ENCODE measurements at regions not wholly inside any gene's neighbourhood (a gene's known extent, or its start where the extent isn't known, plus 50 kb on each side); places are given as distances from the start of the nearest gene placed in this dataset.

GRCh38 chr17:79218175-79218824 is 143.7 kb downstream of the ENGASE start:
- DNase-seq (ENCODE audit: low read depth): no peak
- H3K4me3 ChIP-seq (ENCODE audit: low read length): no peak overlapping the region
- no peak for TF ChIP-seq CTCF (conservative IDR thresholded peaks at IDR 0.05; ENCODE audit: low read depth, low read length)

- H3K4me3 ChIP-seq (ENCODE audit: low read length): no peak overlapping the region
- TF ChIP-seq CTCF (conservative IDR thresholded peaks at IDR 0.05; ENCODE audit: low read depth, low read length): no peak
- no peak for DNase-seq (ENCODE audit: low read depth)
Observed at GRCh38 chr17:79217473-79218135, 143.0 kb downstream of the ENGASE start.

GRCh38 chr17:79216826-79217225 is 142.2 kb downstream of the ENGASE start:
- no peak for TF ChIP-seq CTCF (conservative IDR thresholded peaks at IDR 0.05; ENCODE audit: low read depth, low read length)
- H3K4me3 ChIP-seq (ENCODE audit: low read length): no peak overlapping the region
- DNase-seq (ENCODE audit: low read depth): no peak

GRCh38 chr17:79216391-79216790 is 141.8 kb downstream of the ENGASE start:
- DNase-seq (ENCODE audit: low read depth): no peak
- H3K4me3 ChIP-seq (ENCODE audit: low read length): no peak overlapping the region
- no peak for TF ChIP-seq CTCF (conservative IDR thresholded peaks at IDR 0.05; ENCODE audit: low read depth, low read length)

- H3K4me3 ChIP-seq (ENCODE audit: low read length): no peak overlapping the region
- no peak for DNase-seq (ENCODE audit: low read depth)
- no peak for TF ChIP-seq CTCF (conservative IDR thresholded peaks at IDR 0.05; ENCODE audit: low read depth, low read length)
Observed at GRCh38 chr17:79215631-79216030, 141.0 kb downstream of the ENGASE start.

- H3K4me3 ChIP-seq (ENCODE audit: low read length): no peak overlapping the region
- no peak for TF ChIP-seq CTCF (conservative IDR thresholded peaks at IDR 0.05; ENCODE audit: low read depth, low read length)
- no peak for DNase-seq (ENCODE audit: low read depth)
Observed at GRCh38 chr17:79214940-79215604, 140.4 kb downstream of the ENGASE start.

All from retinal pigment epithelial cell (primary cell).